HL-60 (cell line): ENCODE measurements at regions not wholly inside any gene's neighbourhood (a gene's known extent, or its start where the extent isn't known, plus 50 kb on each side); places are given as distances from the start of the nearest gene placed in this dataset.

Experiments
- CTCF ChIP-seq: IDR thresholded peaks from one replicate; pipeline ENCODE4 v1.5.1; 2011; ENCODE audit warnings: low read length, control low read depth, inconsistent platforms; ENCODE audit not compliant: insufficient read depth
- GABPA ChIP-seq: IDR thresholded peaks from 2 replicates; pipeline ENCODE4 v1.6.1; 2012; ENCODE audit warnings: low read depth
- POLR2AphosphoS5 ChIP-seq: IDR thresholded peaks from 2 replicates; pipeline ENCODE4 v1.6.1; 2012; ENCODE audit warnings: low read depth
- REST ChIP-seq: IDR thresholded peaks from 2 replicates; pipeline ENCODE4 v1.6.1; 2012; ENCODE audit warnings: low read depth; ENCODE audit not compliant: insufficient replicate concordance
- SPI1 ChIP-seq: IDR thresholded peaks from 2 replicates; pipeline ENCODE4 v1.6.1; 2012; ENCODE audit warnings: low read depth, mild to moderate bottlenecking, borderline replicate concordance

GRCh38 chr13:44079413-44080205, 199.9 kb downstream of the LACC1 start:
- TF ChIP-seq CTCF (no peak), REST (no peak), GABPA (no peak), POLR2AphosphoS5 (no peak), SPI1 (no peak)
